CD4-positive, alpha-beta T cell (primary cell): ENCODE measurements at regions not wholly inside any gene's neighbourhood (a gene's known extent, or its start where the extent isn't known, plus 50 kb on each side); places are given as distances from the start of the nearest gene placed in this dataset.

Experiments
- ATAC-seq: fragments of 200-7000 bp; cut with Tn5 transposase; one replicate; pipeline ENCODE4 v1.10.0; 2022; ENCODE audit warnings: mild to moderate bottlenecking; ENCODE audit not compliant: poor library complexity
- CTCF ChIA-PET: fragments of 350-600 bp; sonication (Branson Sonifier 250); formaldehyde crosslinking; loops from one replicate; lab custom pipeline; 2021; ENCODE audit warnings: antibody characterized with exemption, inconsistent platforms; lab: Charles Lee
- POLR2A ChIA-PET: fragments of 350-600 bp; sonication (Branson Sonifier 250); formaldehyde crosslinking; loops from one replicate; lab custom pipeline; 2021; ENCODE audit warnings: antibody characterized with exemption, inconsistent platforms; lab: Charles Lee
- DNase-seq, 14 experiments: peaks; one replicate each; pipeline ENCODE4 v3.0.0-alpha.2; 2013 to 2020; ENCODE audit warnings: mixed read lengths in 2 of 14
- H3K27ac ChIP-seq, 2 donors: one replicate each; pipeline versions ENCODE4 v1.5.1 to v1.7.0; 2013; ENCODE audit warnings: low read length in 2 of 2, low read depth in 1 of 2, mild to moderate bottlenecking in 1 of 2
- H3K27me3 ChIP-seq, 2 experiments: 1 replicate in 1 of 2; 2 replicates in 1 of 2; pipeline versions ENCODE4 v1.6.1 to v1.7.0; 2013; ENCODE audit warnings: low read length in 2 of 2, control low read depth in 1 of 2, mild to moderate bottlenecking in 1 of 2, moderate library complexity in 1 of 2; ENCODE audit not compliant: insufficient read depth in 2 of 2, control insufficient read depth in 1 of 2
- H3K36me3 ChIP-seq: one replicate; pipeline ENCODE4 v1.6.1; 2013; ENCODE audit warnings: low read length, control low read depth; ENCODE audit not compliant: insufficient read depth
- H3K4me1 ChIP-seq: one replicate; pipeline ENCODE4 v1.6.1; 2013; ENCODE audit warnings: low read length, control low read depth; ENCODE audit not compliant: insufficient read depth
- H3K4me3 ChIP-seq: one replicate; pipeline ENCODE4 v1.5.1; 2013; ENCODE audit warnings: mild to moderate bottlenecking, low read length, moderate library complexity
- H3K9me3 ChIP-seq, 2 experiments: 1 replicate in 1 of 2; 2 replicates in 1 of 2; pipeline versions ENCODE4 v1.6.1 to v1.7.0; 2013; ENCODE audit warnings: low read length in 2 of 2, mild to moderate bottlenecking in 2 of 2, control low read depth in 1 of 2, moderate library complexity in 1 of 2; ENCODE audit not compliant: control insufficient read depth in 1 of 2, insufficient read depth in 1 of 2
- H3K27ac Mint-ChIP-seq: one replicate; pipeline ENCODE4 v1.8.0; 2020; ENCODE audit warnings: mixed read lengths
- H3K27me3 Mint-ChIP-seq: one replicate; pipeline ENCODE4 v1.8.0; 2021; ENCODE audit warnings: mixed read lengths
- H3K36me3 Mint-ChIP-seq: one replicate; pipeline ENCODE4 v1.8.0; 2021; ENCODE audit warnings: low read depth, mixed read lengths
- H3K4me1 Mint-ChIP-seq: one replicate; pipeline ENCODE4 v1.8.0; 2021; ENCODE audit warnings: low read depth, mixed read lengths
- H3K4me3 Mint-ChIP-seq: one replicate; pipeline ENCODE4 v1.8.0; 2020; ENCODE audit warnings: mild to moderate bottlenecking, mixed read lengths
- H3K9me3 Mint-ChIP-seq: one replicate; pipeline ENCODE4 v1.8.0; 2020; ENCODE audit warnings: mixed read lengths
- CTCF ChIP-seq: fragments of 200-600 bp; IDR thresholded peaks from one replicate; pipeline ENCODE4 v1.8.0; 2022; ENCODE audit warnings: antibody characterized with exemption, mild to moderate bottlenecking
- intact Hi-C, 2 experiments: fragments of 100-400 bp; cut with DNase I in 1 of 2; cut with micrococcal nuclease in 1 of 2; formaldehyde crosslinking; loops; one replicate each; pipeline versions ENCODE4 v1.15.1 to v1.9.0; 2023 to 2025; cut with DNase I, micrococcal nuclease

- no peak overlapping the region for H3K27ac Mint-ChIP-seq
- DNase-seq, result no peak
- Histone ChIP-seq H3K27ac (no peak overlapping the region), H3K27me3 (no peaks in the 10 kb centered on the region), H3K4me1 (no peaks in the 10 kb centered on the region), H3K9me3 (no peaks in the 10 kb centered on the region), H3K36me3 (no peaks in the 10 kb centered on the region), H3K4me3 (no peak overlapping the region)
- H3K9me3 Mint-ChIP-seq, result no peaks in the 10 kb centered on the region
- no peak for TF ChIP-seq CTCF
- no peak for ATAC-seq
- no peaks in the 10 kb centered on the region for H3K27me3 Mint-ChIP-seq
- intact Hi-C loops, result loop anchor here (2.0 kb wide), 3 partner anchors 392 to 706 kb away; no protein-coding TSS in a partner anchor
- POLR2A ChIA-PET, result no interaction called here
- H3K36me3 Mint-ChIP-seq, result no peaks in the 10 kb centered on the region
- H3K4me3 Mint-ChIP-seq, result no peak overlapping the region
- CTCF ChIA-PET, result no interaction called here
- no peaks in the 10 kb centered on the region for H3K4me1 Mint-ChIP-seq
Observed at GRCh38 chr15:56820333-56820732, 87.0 kb upstream of the ZNF280D start.

GRCh38 chr15:56817321-56818080 lies 84.2 kb upstream of the ZNF280D start:
- Mint-ChIP-seq H3K4me1 (no peaks in the 10 kb centered on the region), H3K27me3 (no peaks in the 10 kb centered on the region), H3K36me3 (no peaks in the 10 kb centered on the region), H3K4me3 (no peak overlapping the region), H3K27ac (no peak overlapping the region), H3K9me3 (no peaks in the 10 kb centered on the region)
- ATAC-seq, result no peak
- H3K9me3 ChIP-seq, result no peaks in the 10 kb centered on the region
- peaks cover 4% of the 10 kb centered on the region for H3K4me1 ChIP-seq
- intact Hi-C loops, result no loop called here
- no peaks in the 10 kb centered on the region for H3K36me3 ChIP-seq
- no peak overlapping the region for H3K27ac ChIP-seq
- DNase-seq, result no peak
- H3K27me3 ChIP-seq, result no peaks in the 10 kb centered on the region
- no peak for TF ChIP-seq CTCF
- H3K4me3 ChIP-seq, result no peak overlapping the region
- ChIA-PET POLR2A (no interaction called here), CTCF (no interaction called here)

GRCh38 chr15:56816781-56817180 lies 83.5 kb upstream of the ZNF280D start:
- H3K9me3 Mint-ChIP-seq, result no peaks in the 10 kb centered on the region
- no peaks in the 10 kb centered on the region for H3K9me3 ChIP-seq
- H3K27ac Mint-ChIP-seq, result no peak overlapping the region
- H3K4me1 Mint-ChIP-seq, result no peaks in the 10 kb centered on the region
- TF ChIP-seq CTCF, result no peak
- no peak overlapping the region for H3K4me3 ChIP-seq
- no peaks in the 10 kb centered on the region for H3K27me3 Mint-ChIP-seq
- POLR2A ChIA-PET, result no interaction called here
- CTCF ChIA-PET, result no interaction called here
- no peak overlapping the region for H3K27ac ChIP-seq
- H3K36me3 Mint-ChIP-seq, result no peaks in the 10 kb centered on the region
- no peaks in the 10 kb centered on the region for H3K27me3 ChIP-seq
- no peak overlapping the region for H3K4me3 Mint-ChIP-seq
- ATAC-seq (no peak), DNase-seq (no peak)
- H3K4me1 ChIP-seq, result peaks cover 4% of the 10 kb centered on the region
- intact Hi-C loops, result no loop called here
- H3K36me3 ChIP-seq, result no peaks in the 10 kb centered on the region
